PC-3 (cell line): ENCODE measurements at regions not wholly inside any gene's neighbourhood (a gene's known extent, or its start where the extent isn't known, plus 50 kb on each side); places are given as distances from the start of the nearest gene placed in this dataset.

ENCODE experiments used
- CTCF ChIP-seq: fragments of 300-600 bp; sonication (generic); conservative IDR thresholded peaks from 2 replicates; pipeline ENCODE4 v1.5.1; 2017; ENCODE audit warnings: antibody characterized with exemption, low read depth, mild to moderate bottlenecking, low read length
- EZH2phosphoT487 ChIP-seq: fragments of 300-600 bp; sonication (generic); IDR thresholded peaks from 2 replicates; pipeline ENCODE4 v1.6.1; 2018; ENCODE audit warnings: mild to moderate bottlenecking, antibody characterized with exemption, low read length, borderline replicate concordance

DNA sequence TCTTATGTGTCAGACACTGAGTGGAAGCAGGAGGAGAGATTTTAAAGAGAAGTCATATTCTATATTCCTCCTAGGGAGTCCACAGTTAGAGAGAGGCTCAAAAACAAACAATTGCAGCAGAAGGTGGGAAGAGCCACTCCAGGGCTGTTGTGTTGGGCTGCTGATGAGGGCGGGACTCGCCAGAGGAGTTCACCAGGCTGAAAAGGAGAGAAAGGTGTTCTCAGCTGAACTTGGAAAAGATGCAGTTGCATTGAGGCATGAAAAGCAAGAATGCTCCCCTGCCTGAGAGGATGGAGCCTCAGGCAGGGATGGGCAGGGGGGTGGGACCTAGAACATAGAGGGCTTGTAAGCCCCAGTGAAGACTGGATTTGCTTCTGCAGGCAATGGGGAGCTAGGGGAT lies 324.2 kb downstream of the CXCL12 start:
- TF ChIP-seq CTCF (no peak), EZH2phosphoT487 (no peak)
